Panc1 (cell line): ENCODE measurements at regions not wholly inside any gene's neighbourhood (a gene's known extent, or its start where the extent isn't known, plus 50 kb on each side); places are given as distances from the start of the nearest gene placed in this dataset.

ENCODE experiments used
- ATAC-seq: fragments of 200-7000 bp; cut with Tn5 transposase; 2 replicates; pipeline ENCODE4 v1.9.1; 2020; ENCODE audit warnings: mild to moderate bottlenecking, moderate library complexity
- BruUV-seq: library from RNA; stranded (reverse); fragments of 400-500 nt; replicated peaks from 2 replicates; lab custom pipeline; 2021; lab: Mats Ljungman, UMichigan
- CTCF ChIA-PET: fragments of 300-600 bp; sonication (Branson Sonifier 250); formaldehyde crosslinking; loops from one replicate; lab custom pipeline; 2022; ENCODE audit warnings: antibody characterized with exemption; lab: Charles Lee
- POLR2A ChIA-PET: fragments of 300-600 bp; sonication (Branson Sonifier 250); formaldehyde crosslinking; loops from one replicate; lab custom pipeline; 2022; ENCODE audit warnings: antibody characterized with exemption; lab: Charles Lee
- DNase-seq: peaks from one replicate; pipeline ENCODE4 v3.0.0-alpha.2; 2010; ENCODE audit warnings: low read depth, low spot score
- H3K27ac ChIP-seq: 2 replicates; pipeline ENCODE4 v1.5.1; 2011; ENCODE audit warnings: mild to moderate bottlenecking, low read length, inconsistent platforms
- H3K27me3 ChIP-seq: fragments of 200-500 bp; sonication (Bioruptor generic); 2 replicates; pipeline ENCODE4 v1.6.0; 2014; ENCODE audit warnings: low read length, inconsistent platforms; ENCODE audit not compliant: control insufficient read depth, insufficient read depth
- H3K36me3 ChIP-seq: fragments of 200-500 bp; sonication (Bioruptor generic); 2 replicates; pipeline ENCODE4 v1.5.1; 2014; ENCODE audit warnings: inconsistent platforms, mild to moderate bottlenecking, low read length, moderate library complexity; ENCODE audit not compliant: control insufficient read depth, insufficient read depth
- H3K4me1 ChIP-seq: 2 replicates; pipeline ENCODE4 v1.5.1; 2011; ENCODE audit warnings: inconsistent platforms, mild to moderate bottlenecking, low read length, moderate library complexity; ENCODE audit not compliant: control insufficient read depth, insufficient read depth
- H3K4me3 ChIP-seq, 2 experiments: 2 replicates each; pipeline ENCODE4 v1.5.1; 2011 to 2012; ENCODE audit warnings: low read depth in 2 of 2, low read length in 2 of 2, mild to moderate bottlenecking in 2 of 2, inconsistent platforms in 1 of 2, moderate library complexity in 1 of 2
- H3K9me3 ChIP-seq: fragments of 200-500 bp; sonication (Bioruptor generic); 2 replicates; pipeline ENCODE4 v1.5.1; 2014; ENCODE audit warnings: low read depth, mild to moderate bottlenecking, inconsistent platforms, low read length, moderate library complexity; ENCODE audit not compliant: control insufficient read depth, insufficient read depth
- CTCF ChIP-seq: fragments of 450-650 bp; IDR thresholded peaks from 2 replicates; pipeline ENCODE4 v1.5.1; 2017; ENCODE audit warnings: mild to moderate bottlenecking
- POLR2AphosphoS5 ChIP-seq: IDR thresholded peaks from 2 replicates; pipeline ENCODE4 v1.6.1; 2012; ENCODE audit warnings: mild to moderate bottlenecking, low read depth, low read length, moderate library complexity
- REST ChIP-seq, 2 experiments: IDR thresholded peaks; 2 replicates each; pipeline ENCODE4 v1.6.1; 2011 to 2012; ENCODE audit warnings: low read depth in 2 of 2, control low read depth in 1 of 2, low read length in 1 of 2, mild to moderate bottlenecking in 1 of 2, moderate library complexity in 1 of 2; ENCODE audit not compliant: insufficient read depth in 1 of 2
- SIN3A ChIP-seq: IDR thresholded peaks from 2 replicates; pipeline ENCODE4 v1.6.1; 2012; ENCODE audit warnings: low read depth, mild to moderate bottlenecking, low read length, moderate library complexity, borderline replicate concordance; ENCODE audit not compliant: insufficient read depth
- TCF7L2 ChIP-seq: IDR thresholded peaks from 2 replicates; pipeline ENCODE4 v1.6.1; 2011; ENCODE audit warnings: mild to moderate bottlenecking, low read depth, low read length, inconsistent platforms
- in situ Hi-C: cut with HindIII; loops from 2 replicates; pipeline ENCODE4 v1.10.0; 2016; ENCODE audit warnings: low sequenced_read_pairs, low pct_unique_long_range_greater_than_20kb
- intact Hi-C: fragments of 100-400 bp; cut with micrococcal nuclease; formaldehyde crosslinking; loops from one replicate; pipeline ENCODE4 v1.10.0; 2022; ENCODE audit not compliant: unreplicated experiment

- no TSS peak for BruUV-seq
- TF ChIP-seq TCF7L2 (no peak), CTCF (peak; percentile 27)
- ATAC-seq (no peak), DNase-seq (no peak)
- Histone ChIP-seq H3K27me3 (no peaks in the 10 kb centered on the region), H3K9me3 (no peaks in the 10 kb centered on the region), H3K4me1 (no peaks in the 10 kb centered on the region), H3K27ac (no peak overlapping the region), H3K36me3 (no peaks in the 10 kb centered on the region), H3K4me3 (no peak overlapping the region)
- CTCF ChIA-PET = interaction anchor here (0.7 kb wide), 1 partner anchor 396 kb away, joined by 3 read pairs; no protein-coding TSS in a partner anchor
- POLR2A ChIA-PET = no interaction called here
- in situ Hi-C loops = no loop called here
- intact Hi-C loops = no loop called here
Measured at GRCh38 chr5:166341740-166342337, 1949.6 kb upstream of the WWC1 start.

- no peak overlapping the region for H3K4me3 ChIP-seq
- no peak for DNase-seq
- ATAC-seq = no peak
- no peak overlapping the region for H3K27ac ChIP-seq
- no peaks in the 10 kb centered on the region for H3K36me3 ChIP-seq
- H3K9me3 ChIP-seq = no peaks in the 10 kb centered on the region
- H3K27me3 ChIP-seq = no peaks in the 10 kb centered on the region
- TF ChIP-seq SIN3A (no peak), CTCF (no peak), TCF7L2 (no peak), REST (IDR thresholded peaks at IDR 0.05; ENCODE audit: insufficient read depth in 1 of 2, low read depth in 2 of 2, low read length in 1 of 2) (no peak), POLR2AphosphoS5 (no peak)
- intact Hi-C loops = no loop called here
- no TSS peak for BruUV-seq
- POLR2A ChIA-PET = no interaction called here
- CTCF ChIA-PET = interaction anchor here (0.7 kb wide), 1 partner anchor 396 kb away, joined by 3 read pairs; no protein-coding TSS in a partner anchor
- no peaks in the 10 kb centered on the region for H3K4me1 ChIP-seq
- in situ Hi-C loops = no loop called here
Measured at GRCh38 chr5:166342402-166342801, 1949.0 kb upstream of the WWC1 start.
